Right kidney (tissue), 1 donor: ENCODE measurements at regions not wholly inside any gene's neighbourhood (a gene's known extent, or its start where the extent isn't known, plus 50 kb on each side); places are given as distances from the start of the nearest gene placed in this dataset.
"Not testable (repeated sequence)": the region's sequence is repeated elsewhere in the genome, so short reads cannot be mapped to it uniquely, and the experiment has no call there.

Source experiments
- DNase-seq: peaks from one replicate; pipeline ENCODE4 v3.0.0-alpha.2; 2016

DNA sequence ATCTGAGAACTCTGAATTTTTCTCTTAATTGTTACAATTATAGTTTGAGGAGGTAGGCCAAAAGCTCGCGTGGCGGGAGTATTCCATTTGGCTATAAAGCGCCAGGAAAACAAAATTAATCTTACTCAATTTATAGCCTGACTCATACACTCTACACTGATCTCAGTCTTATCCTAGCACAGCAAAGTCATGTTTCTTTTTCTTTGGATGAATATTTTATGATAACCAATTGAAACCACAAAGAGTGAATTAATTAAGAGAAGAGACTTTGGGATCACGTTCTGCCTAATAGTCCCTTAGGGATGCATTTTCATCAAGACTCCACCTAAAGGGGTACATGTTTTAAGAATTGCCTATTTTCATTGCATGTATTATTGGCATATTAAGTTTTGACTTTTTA is 420.8 kb downstream of the HGF start:
- DNase-seq, result no peak

DNA sequence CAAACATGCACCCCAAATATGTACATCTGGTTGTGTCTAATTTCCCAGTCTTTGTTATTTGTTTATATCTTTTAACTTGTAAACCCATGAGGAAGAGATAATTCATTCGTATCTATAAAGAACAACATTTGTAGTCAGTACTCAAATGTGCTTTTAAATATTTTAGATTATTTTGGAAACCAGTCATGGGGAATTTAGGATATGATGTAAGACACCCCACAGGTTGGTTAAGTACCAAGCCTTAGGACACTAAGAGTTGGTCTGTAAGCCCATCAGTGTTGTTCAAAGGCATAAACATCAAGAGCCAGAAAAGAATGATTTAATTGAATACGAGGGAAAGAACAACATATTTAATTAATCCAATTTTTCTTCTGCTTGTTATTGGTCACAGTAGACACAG is 421.1 kb upstream of the SEMA3C start:
- DNase-seq, result no peak

DNA sequence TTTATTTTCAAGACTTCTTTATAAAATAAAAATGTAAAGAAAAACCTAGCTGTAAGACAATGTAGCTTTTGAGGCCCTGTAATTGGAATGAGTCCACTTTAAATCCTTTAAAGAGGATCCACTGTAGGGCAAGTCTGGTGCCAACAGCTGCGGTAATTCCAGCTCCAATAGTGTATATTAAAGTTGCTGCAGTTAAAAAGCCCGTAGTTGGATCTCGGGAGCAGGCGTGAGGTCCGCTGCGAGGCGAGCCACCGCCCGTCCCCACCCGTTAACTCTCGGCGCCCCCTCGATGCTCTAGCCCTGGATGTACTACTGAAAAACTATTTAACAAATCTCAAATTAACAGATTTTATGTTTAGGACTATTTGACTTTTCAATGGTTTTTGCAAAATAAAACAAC is 414.7 kb upstream of the SEMA3C start:
- DNase-seq, result no peak

DNA sequence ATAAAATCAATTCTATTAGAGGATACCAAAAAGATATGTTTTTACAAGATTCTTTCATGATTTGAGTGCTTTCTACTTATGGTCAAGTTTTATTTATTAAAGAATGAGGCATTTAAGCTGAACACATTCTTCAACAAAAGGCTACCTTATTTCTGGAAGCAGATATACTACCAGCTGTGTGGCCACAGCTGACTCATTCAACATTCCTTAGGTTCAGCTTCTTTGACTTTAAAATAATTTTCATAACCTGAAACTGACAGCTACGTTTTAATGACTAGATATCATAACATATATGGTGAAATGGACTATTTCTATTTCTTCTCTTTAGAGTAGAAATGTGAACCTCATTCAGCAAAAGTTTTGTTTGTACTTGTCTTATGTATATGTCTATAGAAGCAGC is 414.2 kb upstream of the SEMA3C start:
- no peak for DNase-seq

DNA sequence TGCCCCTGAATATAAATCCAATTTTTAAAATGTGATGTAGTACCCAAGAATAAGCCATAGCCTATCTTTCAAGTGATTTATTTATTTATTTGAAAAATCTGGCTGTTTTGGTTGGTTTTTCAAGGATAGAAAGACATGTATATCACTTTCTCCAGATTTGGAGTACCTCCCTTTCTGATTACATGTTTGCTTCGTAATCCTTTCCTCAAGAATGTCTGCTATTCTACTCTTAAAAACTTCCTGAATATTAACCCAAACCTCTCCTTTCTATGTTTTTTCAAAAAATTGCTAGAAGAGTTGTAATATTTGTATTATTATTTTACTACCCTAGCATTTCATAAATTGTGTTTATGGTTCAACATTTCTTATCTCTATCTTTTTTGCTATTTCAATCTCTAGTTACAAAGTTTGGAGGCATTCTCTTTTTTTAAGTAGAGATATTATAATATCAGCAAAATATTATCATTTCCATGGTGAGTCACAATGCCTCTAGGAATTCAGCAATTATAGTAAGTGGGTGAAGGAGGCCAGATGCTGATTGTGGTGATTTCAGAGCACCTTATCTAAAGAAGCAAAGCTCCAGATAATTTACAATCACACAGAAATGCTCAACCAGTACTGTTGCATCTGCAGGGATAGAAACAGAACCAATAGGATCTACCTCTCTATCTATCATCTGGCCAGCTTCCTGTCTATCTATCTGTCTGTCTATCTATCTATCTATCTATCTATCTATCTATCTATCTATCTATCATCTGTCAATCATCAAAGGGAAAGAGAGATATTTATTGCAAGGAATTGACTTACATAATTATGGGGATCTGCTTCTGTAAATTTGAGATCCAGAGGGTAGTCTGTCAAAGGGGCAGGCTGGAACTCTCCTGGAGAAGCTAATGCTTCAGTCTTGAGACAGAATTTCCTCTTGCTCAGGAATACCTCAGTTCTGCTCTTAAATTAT is 412.5 kb upstream of the SEMA3C start:
- no peak for DNase-seq

DNA sequence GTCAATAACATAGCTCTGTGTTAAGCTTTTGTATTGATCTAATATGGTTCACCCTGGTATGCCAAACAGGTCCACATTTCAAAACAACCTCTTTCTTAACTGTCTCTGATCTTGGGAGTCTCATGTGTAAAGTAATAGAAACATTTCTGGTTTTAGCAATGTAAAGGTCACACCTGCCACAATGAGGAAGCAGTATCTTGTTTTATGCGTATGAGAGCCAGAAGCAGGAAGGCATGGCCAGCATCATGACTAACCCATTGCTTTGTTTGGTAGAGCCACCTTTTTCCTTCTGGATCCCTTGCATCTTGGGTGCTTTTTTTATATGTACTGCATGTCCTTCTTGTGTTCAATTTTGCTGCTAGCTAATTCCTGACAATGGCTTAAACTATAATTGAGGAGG is 411.3 kb upstream of the SEMA3C start:
- no peak for DNase-seq

DNA sequence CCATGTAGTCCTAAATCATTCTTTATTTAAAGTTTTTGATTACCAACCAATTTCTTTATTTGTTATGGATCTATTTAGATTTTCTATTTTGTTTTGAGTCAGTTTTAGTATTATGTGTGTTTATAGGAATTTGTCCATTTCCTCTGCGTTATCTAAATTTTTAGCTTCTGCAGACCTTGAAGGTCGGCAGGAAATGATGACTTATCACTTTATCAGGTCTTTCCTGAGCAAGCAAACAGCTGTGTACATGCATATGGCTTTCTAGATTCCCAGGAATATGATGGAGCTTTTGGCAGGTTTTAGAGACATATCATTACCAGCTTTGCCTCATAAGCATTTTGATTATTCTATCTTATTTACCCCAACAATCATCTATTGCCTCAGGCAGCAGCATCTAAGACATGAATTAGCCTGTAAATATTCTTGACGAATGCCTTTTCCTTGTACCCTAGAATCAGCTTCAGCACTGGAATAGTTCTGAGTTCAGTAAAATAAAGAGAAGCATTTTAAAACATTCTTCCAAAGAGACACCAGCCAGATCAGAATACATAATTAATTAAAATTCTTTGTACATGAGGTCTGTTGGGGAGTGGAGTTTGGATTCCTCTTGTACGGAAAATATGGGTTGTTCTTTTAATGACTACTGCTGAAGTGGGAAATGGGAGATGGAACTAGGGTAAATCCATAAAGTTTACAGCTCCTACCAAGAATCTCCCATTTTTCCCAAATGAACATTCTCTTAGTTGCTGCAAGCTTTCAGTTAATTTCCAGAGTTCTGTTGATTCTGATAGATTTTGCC is 408.8 kb upstream of the SEMA3C start:
- DNase-seq, result no peak

DNA sequence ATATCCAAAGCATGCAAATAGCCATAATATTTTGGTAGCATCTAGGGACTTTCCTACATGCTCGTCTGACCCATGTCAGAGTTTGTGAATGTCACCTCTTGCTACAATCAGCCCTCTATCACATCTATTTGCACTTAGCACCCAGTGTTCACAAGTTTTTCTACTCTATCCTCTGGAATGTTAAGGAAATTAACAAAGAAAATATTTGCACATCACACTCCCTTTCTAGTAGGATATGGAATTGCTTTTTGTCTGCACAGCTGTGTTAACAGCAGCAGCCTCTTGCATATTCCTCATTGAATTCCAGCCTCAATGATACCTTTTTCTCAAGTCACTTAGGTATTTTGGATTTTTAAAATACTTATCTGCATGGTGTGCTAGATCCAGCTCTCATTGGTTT is 403.1 kb upstream of the SEMA3C start:
- DNase-seq, result no peak

DNA sequence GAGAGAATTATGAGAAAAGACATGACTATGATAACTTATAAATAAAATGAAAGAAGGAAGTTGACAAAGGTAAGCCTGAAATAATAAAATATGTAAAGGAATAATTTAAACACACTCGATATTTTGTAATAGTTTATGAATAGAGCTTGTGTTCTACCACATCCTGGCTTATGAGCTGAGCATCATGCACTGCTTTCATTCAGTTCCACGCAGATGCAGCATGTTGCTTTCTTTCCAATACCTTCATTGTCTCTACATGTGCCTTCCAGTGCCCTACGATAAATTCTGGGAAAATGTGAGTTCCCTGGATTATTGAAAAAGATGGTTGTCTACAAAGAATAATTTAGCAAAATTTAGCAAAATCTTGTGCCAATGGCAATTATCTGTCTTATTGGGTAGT is 398.9 kb upstream of the SEMA3C start:
- DNase-seq, result no peak

DNA sequence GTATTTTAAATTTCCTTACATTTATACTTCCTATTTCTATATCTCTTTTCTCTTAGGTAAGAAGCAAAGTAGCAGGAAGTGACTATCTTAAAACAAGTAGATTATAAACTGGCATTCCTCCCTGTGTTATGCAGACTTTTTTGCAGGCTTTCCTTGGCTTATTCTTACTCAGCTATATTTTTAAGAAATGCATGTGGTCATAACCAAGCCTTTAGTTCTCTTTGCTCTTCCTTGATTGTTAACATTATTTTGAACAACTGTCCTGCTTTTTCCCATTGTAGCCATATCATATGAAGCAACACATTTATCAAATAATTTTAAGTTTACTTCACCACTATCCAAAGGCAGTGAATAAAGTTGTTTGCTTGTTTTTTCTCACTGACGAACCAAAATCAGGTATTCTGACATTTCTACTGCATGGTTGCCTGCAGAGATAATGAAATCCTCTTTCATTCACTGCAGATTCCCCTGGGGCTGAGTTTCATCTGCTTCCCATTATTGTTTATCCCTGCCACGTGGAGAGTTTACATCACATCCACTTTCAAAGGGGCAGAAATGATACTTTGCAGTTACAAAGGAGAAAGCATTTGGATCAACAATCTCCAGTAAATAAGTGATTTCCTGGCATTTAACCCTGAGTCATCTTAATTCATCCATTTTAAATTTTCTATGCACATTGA is 389.9 kb upstream of the SEMA3C start:
- DNase-seq, result no peak

DNA sequence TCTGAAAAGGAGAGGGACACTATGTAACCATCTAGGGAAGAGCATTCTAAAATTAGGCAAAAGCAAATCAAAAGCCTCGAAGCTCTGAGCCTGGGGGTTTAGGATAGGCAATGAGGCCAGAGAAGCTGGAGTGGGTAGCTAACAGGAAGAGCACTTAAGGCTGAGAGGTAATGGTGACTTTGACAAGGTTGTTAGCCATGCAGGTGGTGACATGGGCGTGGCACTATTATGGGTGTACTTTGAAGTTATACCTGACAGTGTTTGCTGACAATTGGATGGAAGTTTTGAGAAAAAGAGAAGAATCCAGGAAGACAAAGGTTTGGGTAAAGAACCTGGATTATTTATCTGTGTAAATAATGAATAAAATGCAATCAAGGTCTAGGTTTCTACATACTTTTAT is 383.0 kb upstream of the SEMA3C start:
- no peak for DNase-seq

DNA sequence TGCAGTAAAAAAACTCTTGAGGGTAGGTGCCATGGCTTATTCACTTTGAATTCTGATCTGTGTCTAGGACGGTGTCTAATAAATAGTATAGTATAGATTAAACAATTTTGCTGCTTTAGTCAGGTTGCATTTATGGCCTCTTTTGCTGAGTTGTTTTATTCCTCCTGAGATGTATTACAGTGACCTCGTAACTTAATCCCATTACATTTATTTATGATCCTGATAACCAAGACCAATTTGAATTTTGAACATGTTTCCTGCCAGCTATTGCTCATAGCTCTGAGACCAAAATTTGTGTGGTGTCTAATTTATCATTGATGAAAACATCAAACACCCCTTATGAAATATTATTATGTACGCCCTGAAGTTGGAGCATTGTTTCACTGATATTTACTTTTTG is 381.9 kb upstream of the SEMA3C start:
- DNase-seq, result no peak

DNA sequence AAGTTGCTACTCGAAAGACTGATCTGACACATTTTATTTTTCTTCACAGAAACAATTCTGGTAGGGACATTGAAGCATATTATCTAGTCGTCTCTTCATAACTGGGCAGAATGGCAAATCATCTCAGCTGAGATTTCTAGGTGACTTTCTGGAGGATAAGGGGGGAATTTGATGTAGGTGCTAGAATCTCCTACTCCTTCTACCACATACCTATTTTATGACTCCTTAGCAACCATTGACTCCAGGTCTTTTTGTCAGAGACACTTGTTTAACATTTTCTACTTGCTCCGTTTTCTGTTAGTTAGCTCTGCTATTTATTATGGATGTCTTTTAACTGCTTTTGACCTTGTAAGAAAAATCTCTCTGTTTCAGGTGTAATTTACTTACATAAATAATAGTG is 380.9 kb upstream of the SEMA3C start:
- no peak for DNase-seq

DNA sequence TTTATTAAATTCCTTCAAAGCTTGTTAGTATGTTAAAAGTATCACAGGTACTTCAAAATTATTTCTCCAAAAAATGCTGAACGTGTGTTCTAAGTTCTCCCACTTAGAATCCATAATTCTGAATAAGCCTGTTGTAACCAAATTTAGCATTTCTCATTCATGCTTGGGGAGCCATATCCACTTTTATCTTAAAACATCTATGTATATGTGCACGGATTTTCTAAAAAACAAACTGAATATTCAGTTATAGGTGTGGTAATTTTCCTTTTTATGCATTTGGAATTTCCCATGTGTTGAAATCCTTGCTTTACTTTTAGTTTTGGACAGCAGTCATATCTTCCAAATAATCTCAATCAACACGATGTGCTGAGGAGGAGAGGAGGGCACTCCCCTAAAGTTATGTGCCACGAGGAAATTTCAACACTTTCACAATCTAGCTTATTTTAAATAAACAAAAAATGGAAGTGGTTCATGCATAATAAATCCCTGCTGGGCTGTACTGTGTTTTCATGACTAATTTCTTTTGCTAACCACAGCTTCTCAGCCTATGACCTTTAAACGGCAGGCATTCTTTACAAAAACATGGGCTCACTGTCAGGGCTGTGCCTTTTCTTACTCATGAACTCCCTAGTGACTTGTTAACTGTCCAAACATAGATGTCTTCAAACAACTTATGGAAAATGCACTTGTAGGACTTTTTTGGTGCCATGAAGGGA is 380.3 kb upstream of the SEMA3C start:
- DNase-seq, result no peak

DNA sequence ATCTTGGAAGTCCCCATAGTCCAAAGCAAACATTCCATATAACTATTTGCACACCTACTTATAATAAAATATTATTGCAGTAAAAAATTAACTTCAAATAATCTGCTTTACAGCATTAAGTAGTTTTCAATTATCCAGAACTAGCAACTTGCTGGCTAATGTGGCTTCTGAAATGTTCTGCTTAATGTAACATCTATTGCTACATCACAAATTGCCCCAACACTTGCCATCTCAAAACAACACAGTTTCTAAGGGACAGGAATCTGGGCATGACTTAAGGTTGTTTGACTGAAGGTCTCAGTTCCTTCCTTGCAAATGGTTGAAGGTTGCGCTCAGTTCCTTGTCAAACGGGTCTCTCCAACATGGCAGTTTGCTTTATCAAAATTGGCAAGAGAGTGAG is 378.5 kb upstream of the SEMA3C start:
- DNase-seq, result no peak

DNA sequence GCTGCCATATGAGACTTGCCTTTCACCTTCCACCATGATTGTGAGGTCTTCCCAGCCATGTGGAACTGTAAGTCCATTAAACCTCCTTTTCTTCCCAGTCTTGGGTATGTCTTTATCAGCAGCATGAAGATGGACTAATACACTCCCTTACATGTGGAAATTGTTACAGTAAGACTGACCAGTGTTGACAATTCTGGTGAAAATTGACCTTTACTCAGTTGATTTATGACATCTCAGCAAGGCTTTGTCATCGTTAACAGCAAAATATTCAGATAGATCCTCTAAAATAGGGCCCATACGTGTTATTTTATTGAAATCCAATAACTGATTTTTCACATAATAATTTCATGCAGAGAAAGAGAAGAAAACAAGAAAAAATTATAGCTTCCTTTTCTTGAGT is 377.9 kb upstream of the SEMA3C start:
- no peak for DNase-seq

DNA sequence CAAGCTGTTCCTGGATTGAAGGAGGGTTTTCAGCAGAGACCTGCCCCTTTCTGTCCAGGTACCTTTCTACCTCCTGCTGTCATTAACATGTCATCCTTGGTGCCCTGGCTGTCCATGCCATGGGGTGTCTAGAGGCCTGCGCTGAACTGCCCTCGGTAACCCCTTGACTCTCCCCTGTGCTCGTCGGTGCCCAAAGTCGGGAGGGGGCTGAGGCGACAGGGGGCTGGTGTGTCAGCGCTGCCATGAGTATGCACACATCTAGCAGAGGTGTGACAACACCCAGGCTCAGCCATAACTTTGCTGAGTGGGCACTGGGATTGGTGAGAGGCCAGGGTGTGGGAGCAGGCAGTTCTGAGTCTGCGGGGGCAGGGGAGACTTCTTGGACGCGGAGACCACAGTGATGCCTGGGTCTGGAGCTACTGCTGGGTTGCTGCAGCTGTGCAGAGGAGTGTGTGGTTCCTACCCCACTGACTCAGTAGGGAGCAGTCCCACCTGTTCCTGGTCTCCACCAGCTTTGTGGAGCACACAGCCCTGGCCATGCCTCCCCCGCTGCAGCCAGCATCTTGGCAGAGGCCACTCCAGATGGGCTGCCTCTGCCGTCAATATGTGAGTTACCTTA is 376.2 kb upstream of the SEMA3C start:
- no peak for DNase-seq

DNA sequence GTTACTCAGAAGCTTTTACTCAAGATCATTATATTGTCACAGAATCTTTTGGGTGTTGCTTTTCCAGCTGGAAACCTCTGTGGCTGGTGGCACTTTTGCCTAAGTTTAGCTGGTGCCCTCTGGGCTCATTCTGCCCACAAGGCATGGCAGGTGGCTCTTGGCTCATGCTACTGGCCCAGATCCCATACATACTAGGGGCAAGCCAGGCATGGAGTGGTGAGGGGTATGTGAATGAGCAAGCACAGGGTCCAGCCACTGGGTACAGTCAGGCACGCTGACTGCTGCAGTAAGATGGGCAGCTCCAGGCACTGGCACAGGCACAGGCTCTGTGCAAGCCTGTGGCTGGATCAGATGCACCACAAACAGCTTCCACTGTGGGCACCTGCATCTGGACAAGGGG is 375.0 kb upstream of the SEMA3C start:
- DNase-seq, result no peak

DNA sequence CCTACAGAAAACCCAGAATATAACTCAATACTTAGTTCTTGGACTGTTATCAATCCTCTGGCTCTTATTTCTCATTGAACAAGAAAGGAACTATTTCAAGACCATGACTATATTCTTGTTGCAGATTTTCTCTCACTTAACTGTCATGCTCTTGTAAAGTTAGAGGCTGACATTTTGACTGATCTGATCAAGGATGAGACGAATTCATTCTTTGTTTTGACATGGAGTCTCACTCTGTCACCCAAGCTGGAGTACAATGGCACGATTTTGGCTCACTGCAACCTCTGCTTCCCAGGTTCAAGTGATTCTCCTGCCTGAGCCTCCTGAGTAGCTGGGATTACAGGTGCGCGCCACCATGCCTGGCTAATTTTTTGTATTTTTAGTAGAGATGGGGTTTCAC is 367.9 kb upstream of the SEMA3C start:
- not testable (repeated sequence) for DNase-seq

DNA sequence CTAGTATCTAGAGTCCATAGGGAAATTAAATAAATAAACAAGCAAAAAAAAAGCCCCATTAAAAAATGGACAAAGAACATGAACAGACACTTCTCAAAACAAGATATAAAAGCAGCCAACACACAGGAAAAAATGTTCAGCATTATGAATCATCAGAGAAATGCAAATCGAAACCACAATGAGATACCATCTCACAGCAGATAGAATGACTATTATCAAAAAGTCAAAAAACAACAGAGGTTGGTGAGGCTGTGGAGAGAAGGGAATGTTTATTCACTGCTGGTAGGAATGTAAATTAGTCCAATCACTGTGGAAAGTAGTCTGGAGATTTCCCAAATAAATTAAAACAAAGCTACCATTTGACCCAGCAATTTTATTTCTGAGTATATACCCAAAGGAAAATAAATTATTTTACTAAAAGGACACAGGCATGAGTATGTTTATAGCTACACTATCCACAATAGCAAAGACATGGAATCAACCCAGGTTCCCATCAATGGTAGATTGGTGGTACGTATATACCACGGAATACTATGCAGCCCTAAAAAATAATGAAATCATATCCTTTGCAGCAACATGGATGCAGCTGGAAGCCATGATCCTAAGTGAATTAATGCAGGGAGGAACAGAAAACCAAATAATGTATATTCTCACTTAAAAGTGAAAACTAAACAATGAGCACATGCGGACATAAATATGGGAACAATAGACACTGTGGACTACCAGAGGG is 366.5 kb upstream of the SEMA3C start:
- no peak for DNase-seq

DNA sequence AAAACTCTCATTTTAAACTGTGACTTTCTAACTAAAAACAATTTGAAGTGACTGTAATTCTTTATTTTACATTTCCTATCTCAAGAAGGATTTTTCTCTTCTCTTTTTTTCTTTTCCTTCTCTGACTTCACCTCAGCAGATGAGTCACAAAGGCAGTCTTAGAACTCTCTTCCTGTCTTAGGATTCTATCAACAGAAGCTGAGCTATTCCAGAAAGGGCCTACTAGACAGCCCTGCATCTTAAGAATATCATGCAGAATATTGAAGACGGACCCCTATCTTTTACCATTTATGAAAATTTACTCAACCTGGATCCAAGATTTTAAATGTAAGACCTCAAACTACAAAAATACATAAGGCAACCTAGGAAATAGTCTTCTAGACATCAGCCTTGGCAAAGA is 365.7 kb upstream of the SEMA3C start:
- DNase-seq, result no peak
